ENCODE measurements at regions not wholly inside any gene's neighbourhood (a gene's known extent, or its start where the extent isn't known, plus 50 kb on each side); places are given as distances from the start of the nearest gene placed in this dataset.

GRCh38 chr7:83799333-83799732 lies 150.4 kb upstream of the SEMA3E start:
- TF ChIP-seq CTCF (IDR thresholded peaks at IDR 0.05) (no peak), POLR2A (IDR thresholded peaks at IDR 0.05) (no peak)

Data from lower leg skin (tissue), 3 donors.